ENCODE measurements at regions not wholly inside any gene's neighbourhood (a gene's known extent, or its start where the extent isn't known, plus 50 kb on each side); places are given as distances from the start of the nearest gene placed in this dataset.

GRCh38 chr16:62546701-62547100 lies 510.5 kb upstream of the CDH8 start:
- Histone ChIP-seq H3K27me3 (ENCODE audit: insufficient read depth, low read depth, low read length) (peaks cover 3% of the 10 kb centered on the region), H3K9ac (ENCODE audit: low read length) (no peak overlapping the region), H3F3A (ENCODE audit: insufficient read depth, low read length, poor library complexity, severe bottlenecking) (no peaks in the 10 kb centered on the region), H3K9me3 (ENCODE audit: low read length) (no peaks in the 10 kb centered on the region), H3K4me3 (ENCODE audit: low read length) (no peak overlapping the region), H3K9me2 (ENCODE audit: insufficient read depth, low read length) (no peaks in the 10 kb centered on the region), H4K20me1 (ENCODE audit: insufficient read depth) (no peaks in the 10 kb centered on the region), H2AFZ (ENCODE audit: low read depth, low read length) (no peak overlapping the region), H3K27ac (ENCODE audit: low read length) (no peak overlapping the region), H3K4me2 (ENCODE audit: low read length) (no peak overlapping the region), H3K36me3 (ENCODE audit: insufficient read depth, low read length) (no peaks in the 10 kb centered on the region), H3K79me2 (replicated peaks; ENCODE audit: insufficient read depth, low read length) (no peaks in the 10 kb centered on the region)
- TF ChIP-seq POLR2AphosphoS5 (IDR thresholded peaks at IDR 0.05) (no peak), EP300 (conservative IDR thresholded peaks at IDR 0.05; ENCODE audit: poor library complexity, severe bottlenecking) (no peak), CTCF (IDR thresholded peaks at IDR 0.05; ENCODE audit: poor library complexity, severe bottlenecking) (no peak), RAD21 (conservative IDR thresholded peaks at IDR 0.05) (no peak), SMC3 (conservative IDR thresholded peaks at IDR 0.05; ENCODE audit: poor library complexity) (no peak), REST (IDR thresholded peaks at IDR 0.05; ENCODE audit: borderline replicate concordance) (no peak), TAF1 (IDR thresholded peaks at IDR 0.05; ENCODE audit: low read depth) (no peak), EZH2 (IDR thresholded peaks at IDR 0.05; ENCODE audit: borderline replicate concordance, insufficient read depth, low read length, poor library complexity, severe bottlenecking) (no peak), MXI1 (conservative IDR thresholded peaks at IDR 0.05; ENCODE audit: poor library complexity, severe bottlenecking) (no peak)

GRCh38 chr16:62545039-62545438 lies 508.8 kb upstream of the CDH8 start:
- TF ChIP-seq SMC3 (conservative IDR thresholded peaks at IDR 0.05; ENCODE audit: poor library complexity) (no peak), CTCF (IDR thresholded peaks at IDR 0.05; ENCODE audit: poor library complexity, severe bottlenecking) (no peak), RAD21 (conservative IDR thresholded peaks at IDR 0.05) (no peak), EP300 (conservative IDR thresholded peaks at IDR 0.05; ENCODE audit: poor library complexity, severe bottlenecking) (no peak), MXI1 (conservative IDR thresholded peaks at IDR 0.05; ENCODE audit: poor library complexity, severe bottlenecking) (no peak), EZH2 (IDR thresholded peaks at IDR 0.05; ENCODE audit: borderline replicate concordance, insufficient read depth, low read length, poor library complexity, severe bottlenecking) (no peak), TAF1 (IDR thresholded peaks at IDR 0.05; ENCODE audit: low read depth) (no peak), REST (IDR thresholded peaks at IDR 0.05; ENCODE audit: borderline replicate concordance) (no peak)
- no peak overlapping the region for H3K9ac ChIP-seq (ENCODE audit: low read length)
- H2AFZ ChIP-seq (ENCODE audit: low read depth, low read length) = no peak overlapping the region

More at GRCh38 chr16:62545039-62545438, 508.8 kb upstream of the CDH8 start:
- Histone ChIP-seq H3K36me3 (ENCODE audit: insufficient read depth, low read length) (no peaks in the 10 kb centered on the region), H4K20me1 (ENCODE audit: insufficient read depth) (no peaks in the 10 kb centered on the region), H3F3A (ENCODE audit: insufficient read depth, low read length, poor library complexity, severe bottlenecking) (no peaks in the 10 kb centered on the region), H3K9me3 (ENCODE audit: low read length) (no peaks in the 10 kb centered on the region), H3K27me3 (ENCODE audit: insufficient read depth, low read depth, low read length) (peaks cover 3% of the 10 kb centered on the region), H3K27ac (ENCODE audit: low read length) (no peak overlapping the region), H3K79me2 (replicated peaks; ENCODE audit: insufficient read depth, low read length) (no peaks in the 10 kb centered on the region), H3K4me2 (ENCODE audit: low read length) (no peak overlapping the region), H3K9me2 (ENCODE audit: insufficient read depth, low read length) (no peaks in the 10 kb centered on the region), H3K4me3 (ENCODE audit: low read length) (no peak overlapping the region)
